H1 (cell line): ENCODE measurements at regions not wholly inside any gene's neighbourhood (a gene's known extent, or its start where the extent isn't known, plus 50 kb on each side); places are given as distances from the start of the nearest gene placed in this dataset.

Source experiments
- USF2 ChIP-seq: IDR thresholded peaks from 2 replicates; pipeline ENCODE4 v1.6.1; 2011; ENCODE audit warnings: low read length, improper control_type of control experiment

GRCh38 chr11:44426119-44426518 lies 116.2 kb upstream of the ALX4 start (continued):
- no peak for TF ChIP-seq USF2
